Endothelial cell of umbilical vein (primary cell): ENCODE measurements at regions not wholly inside any gene's neighbourhood (a gene's known extent, or its start where the extent isn't known, plus 50 kb on each side); places are given as distances from the start of the nearest gene placed in this dataset.

Source experiments
- EZH2 ChIP-seq: IDR thresholded peaks from 2 replicates; pipeline ENCODE4 v1.6.1; 2012; ENCODE audit warnings: borderline replicate concordance, low read depth, mild to moderate bottlenecking, moderate library complexity, low read length, inconsistent platforms; ENCODE audit not compliant: severe bottlenecking
- MYC ChIP-seq: IDR thresholded peaks from one replicate; pipeline ENCODE4 v1.6.1; 2011; ENCODE audit warnings: mild to moderate bottlenecking, low read depth, low read length
- POLR2A ChIP-seq: IDR thresholded peaks from 2 replicates; pipeline ENCODE4 v1.6.1; 2012; ENCODE audit warnings: low read depth, mild to moderate bottlenecking, control low read depth, low read length
- POLR2AphosphoS5 ChIP-seq: IDR thresholded peaks from 2 replicates; pipeline ENCODE4 v1.6.1; 2012; ENCODE audit warnings: low read depth, mild to moderate bottlenecking, control low read depth, low read length, moderate library complexity; ENCODE audit not compliant: insufficient read depth
- TF ChIP-seq, protein P1 (sequence below), 2 donors: IDR thresholded peaks; 1 replicate in 1 of 2; 2 replicates in 1 of 2; pipeline ENCODE4 v1.5.1; 2011; ENCODE audit warnings: low read length in 2 of 2, mild to moderate bottlenecking in 2 of 2, moderate library complexity in 2 of 2, control low read depth in 1 of 2, inconsistent platforms in 1 of 2, low read depth in 1 of 2; ENCODE audit not compliant: insufficient read depth in 1 of 2; ENCODE audit errors: extremely low read depth in 1 of 2

DNA sequence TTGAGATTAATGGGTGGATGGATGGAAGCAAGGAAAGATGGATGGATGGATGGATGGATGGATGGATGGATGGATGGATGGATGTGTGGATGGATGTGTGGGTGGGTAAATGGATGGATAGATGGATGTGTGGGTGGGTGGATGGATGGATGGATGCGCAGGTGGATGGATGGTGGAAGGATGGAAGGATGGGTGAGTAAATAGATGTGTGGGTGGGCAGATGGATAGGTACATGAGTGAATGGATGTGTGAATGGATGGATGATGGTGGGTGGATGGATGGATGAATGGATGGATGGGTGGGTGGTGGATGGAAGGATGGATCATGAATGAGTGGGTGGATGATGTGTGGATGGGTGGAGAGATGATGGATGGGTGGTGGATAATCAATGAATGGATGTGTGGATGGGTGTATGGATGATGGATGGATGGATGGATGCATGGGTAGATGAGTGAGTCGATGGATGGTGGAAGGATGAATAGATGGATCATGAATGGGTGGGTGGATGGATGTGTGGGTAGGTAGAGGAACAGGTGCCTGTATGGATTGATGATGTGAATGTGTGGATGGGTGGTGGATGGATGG, 375.2 kb downstream of the BRD1 start:
- TF ChIP-seq POLR2A: no peak
- TF ChIP-seq, protein P1, sequence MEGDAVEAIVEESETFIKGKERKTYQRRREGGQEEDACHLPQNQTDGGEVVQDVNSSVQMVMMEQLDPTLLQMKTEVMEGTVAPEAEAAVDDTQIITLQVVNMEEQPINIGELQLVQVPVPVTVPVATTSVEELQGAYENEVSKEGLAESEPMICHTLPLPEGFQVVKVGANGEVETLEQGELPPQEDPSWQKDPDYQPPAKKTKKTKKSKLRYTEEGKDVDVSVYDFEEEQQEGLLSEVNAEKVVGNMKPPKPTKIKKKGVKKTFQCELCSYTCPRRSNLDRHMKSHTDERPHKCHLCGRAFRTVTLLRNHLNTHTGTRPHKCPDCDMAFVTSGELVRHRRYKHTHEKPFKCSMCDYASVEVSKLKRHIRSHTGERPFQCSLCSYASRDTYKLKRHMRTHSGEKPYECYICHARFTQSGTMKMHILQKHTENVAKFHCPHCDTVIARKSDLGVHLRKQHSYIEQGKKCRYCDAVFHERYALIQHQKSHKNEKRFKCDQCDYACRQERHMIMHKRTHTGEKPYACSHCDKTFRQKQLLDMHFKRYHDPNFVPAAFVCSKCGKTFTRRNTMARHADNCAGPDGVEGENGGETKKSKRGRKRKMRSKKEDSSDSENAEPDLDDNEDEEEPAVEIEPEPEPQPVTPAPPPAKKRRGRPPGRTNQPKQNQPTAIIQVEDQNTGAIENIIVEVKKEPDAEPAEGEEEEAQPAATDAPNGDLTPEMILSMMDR (IDR thresholded peaks at IDR 0.05; ENCODE audit: extremely low read depth in 1 of 2, insufficient read depth in 1 of 2, low read depth in 1 of 2, low read length in 2 of 2): no peak
- TF ChIP-seq POLR2AphosphoS5: no peak
- no peak for TF ChIP-seq MYC
- no peak for TF ChIP-seq EZH2
